HCT116 (cell line): ENCODE measurements at regions not wholly inside any gene's neighbourhood (a gene's known extent, or its start where the extent isn't known, plus 50 kb on each side); places are given as distances from the start of the nearest gene placed in this dataset.

ENCODE experiments used
- ATAC-seq: fragments of 200-7000 bp; cut with Tn5 transposase; 2 replicates; pipeline ENCODE4 v1.9.1; 2020; ENCODE audit warnings: mild to moderate bottlenecking, moderate library complexity
- BruUV-seq: library from RNA; stranded (reverse); fragments of 400-500 nt; replicated peaks from 2 replicates; lab custom pipeline; 2021; lab: Mats Ljungman, UMichigan
- CTCF ChIA-PET: fragments of 300-600 bp; sonication (Branson Sonifier 250); formaldehyde crosslinking; loops from one replicate; lab custom pipeline; 2021; ENCODE audit warnings: antibody characterized with exemption; lab: Charles Lee
- POLR2A ChIA-PET: fragments of 300-600, 350-600 bp; sonication (Branson Sonifier 250); formaldehyde crosslinking; loops from one replicate; lab custom pipeline; 2021; ENCODE audit warnings: antibody characterized with exemption; lab: Charles Lee
- RAD21 ChIA-PET, 2 experiments: fragments of 300-600 bp; sonication (Branson Sonifier 250); formaldehyde crosslinking; loops; one replicate each; lab custom pipeline; 2023; ENCODE audit warnings: low total read pairs in 2 of 2; ENCODE audit not compliant: uncharacterized antibody in 2 of 2, unreplicated experiment in 2 of 2, low non-redundant PET in 1 of 2; lab: Charles Lee
- DNase-seq: peaks from one replicate; pipeline ENCODE4 v3.0.0-alpha.2; 2010; ENCODE audit warnings: low read depth, low spot score
- H2AFZ ChIP-seq: fragments of 200-600 bp; shearing (Covaris generic), sonication (generic); 2 replicates; pipeline ENCODE4 v1.6.1; 2017; ENCODE audit warnings: low read depth, mixed run types, mixed read lengths, antibody characterized with exemption, low read length; ENCODE audit not compliant: poor library complexity, severe bottlenecking
- H3K27ac ChIP-seq: 2 replicates; pipeline ENCODE4 v1.5.1; 2012; ENCODE audit warnings: low read depth, low read length
- H3K27me3 ChIP-seq: fragments of 200-600 bp; sonication (generic); 2 replicates; pipeline ENCODE4 v1.6.1; 2016; ENCODE audit warnings: mixed run types, low read length, mixed read lengths; ENCODE audit not compliant: insufficient read depth
- H3K36me3 ChIP-seq, 2 experiments: fragments of 200-500 bp in 1 of 2; fragments of 200-600 bp in 1 of 2; sonication (Bioruptor generic) in 1 of 2; sonication (generic) in 1 of 2; 2 replicates each; pipeline versions ENCODE4 v1.5.1 to v1.6.1; 2014 to 2016; ENCODE audit warnings: low read length in 2 of 2, inconsistent platforms in 1 of 2, mixed read lengths in 1 of 2, mixed run types in 1 of 2; ENCODE audit not compliant: insufficient read depth in 2 of 2, control insufficient read depth in 1 of 2
- H3K4me1 ChIP-seq, 2 experiments: fragments of 200-600 bp in 1 of 2; sonication (generic) in 1 of 2; 2 replicates each; pipeline versions ENCODE4 v1.5.1 to v1.6.1; 2012 to 2017; ENCODE audit warnings: low read length in 2 of 2, inconsistent platforms in 1 of 2, mild to moderate bottlenecking in 1 of 2, mixed read lengths in 1 of 2, mixed run types in 1 of 2, moderate library complexity in 1 of 2; ENCODE audit not compliant: insufficient read depth in 2 of 2, control insufficient read depth in 1 of 2
- H3K4me2 ChIP-seq: fragments of 200-600 bp; sonication (generic); 2 replicates; pipeline ENCODE4 v1.6.1; 2017; ENCODE audit warnings: mixed run types, low read length, mixed read lengths
- H3K4me3 ChIP-seq, 2 experiments: fragments of 200-600 bp in 1 of 2; sonication (generic) in 1 of 2; replicated peaks in 1 of 2; 2 replicates each; pipeline ENCODE4 v1.5.1; 2011 to 2016; ENCODE audit warnings: low read length in 2 of 2, control low read depth in 1 of 2, low read depth in 1 of 2, mild to moderate bottlenecking in 1 of 2, mixed read lengths in 1 of 2, mixed run types in 1 of 2
- H3K79me2 ChIP-seq: fragments of 200-600 bp; sonication (generic); 2 replicates; pipeline ENCODE4 v1.6.1; 2017; ENCODE audit warnings: mild to moderate bottlenecking, mixed run types, low read length, moderate library complexity, mixed read lengths; ENCODE audit not compliant: insufficient read depth
- H3K9ac ChIP-seq: fragments of 200-600 bp; sonication (generic); 2 replicates; pipeline ENCODE4 v1.6.1; 2016; ENCODE audit warnings: low read length, mixed read lengths
- H3K9me2 ChIP-seq: fragments of 200-600 bp; sonication (generic), shearing (Covaris generic); 2 replicates; pipeline ENCODE4 v1.6.1; 2017; ENCODE audit warnings: mixed run types, mild to moderate bottlenecking, moderate library complexity; ENCODE audit not compliant: insufficient read depth
- H3K9me3 ChIP-seq, 2 experiments: fragments of 200-500 bp in 1 of 2; fragments of 200-600 bp in 1 of 2; sonication (Bioruptor generic) in 1 of 2; sonication (generic) in 1 of 2; 2 replicates each; pipeline ENCODE4 v1.6.1; 2014 to 2017; ENCODE audit warnings: low read length in 2 of 2, mixed read lengths in 2 of 2, inconsistent platforms in 1 of 2, low read depth in 1 of 2, mild to moderate bottlenecking in 1 of 2, mixed run types in 1 of 2, moderate library complexity in 1 of 2; ENCODE audit not compliant: control insufficient read depth in 1 of 2, insufficient read depth in 1 of 2
- H4K20me1 ChIP-seq: fragments of 200-600 bp; sonication (generic), shearing (Covaris generic); 2 replicates; pipeline ENCODE4 v1.6.1; 2017; ENCODE audit warnings: mixed run types, mild to moderate bottlenecking, moderate library complexity; ENCODE audit not compliant: insufficient read depth
- CEBPB ChIP-seq: IDR thresholded peaks from 2 replicates; pipeline ENCODE4 v1.6.1; 2012; ENCODE audit warnings: low read depth
- EGR1 ChIP-seq: IDR thresholded peaks from 2 replicates; pipeline ENCODE4 v1.6.1; 2012; ENCODE audit warnings: low read depth
- ELF1 ChIP-seq: IDR thresholded peaks from 2 replicates; pipeline ENCODE4 v1.6.1; 2012; ENCODE audit warnings: low read depth, borderline replicate concordance
- EZH2 ChIP-seq: fragments of 200-600 bp; sonication (generic); IDR thresholded peaks from 2 replicates; pipeline ENCODE4 v1.6.1; 2017; ENCODE audit warnings: antibody characterized with exemption, mixed run types
- EZH2phosphoT487 ChIP-seq: fragments of 200-600 bp; IDR thresholded peaks from 2 replicates; pipeline ENCODE4 v1.6.1; 2018; ENCODE audit warnings: antibody characterized with exemption, borderline replicate concordance
- FOSL1 ChIP-seq: IDR thresholded peaks from 2 replicates; pipeline ENCODE4 v1.6.1; 2012; ENCODE audit warnings: low read depth
- JUND ChIP-seq: IDR thresholded peaks from 2 replicates; pipeline ENCODE4 v1.6.1; 2012
- MAX ChIP-seq: IDR thresholded peaks from 2 replicates; pipeline ENCODE4 v1.6.1; 2012
- POLR2AphosphoS5 ChIP-seq: IDR thresholded peaks from 2 replicates; pipeline ENCODE4 v1.6.1; 2011; ENCODE audit warnings: mild to moderate bottlenecking, low read depth, low read length, moderate library complexity
- RAD21 ChIP-seq: IDR thresholded peaks from 2 replicates; pipeline ENCODE4 v1.6.1; 2012; ENCODE audit warnings: low read depth, mild to moderate bottlenecking
- REST ChIP-seq: IDR thresholded peaks from 2 replicates; pipeline ENCODE4 v1.6.1; 2012; ENCODE audit warnings: low read depth
- SP1 ChIP-seq: IDR thresholded peaks from 2 replicates; pipeline ENCODE4 v1.6.1; 2012; ENCODE audit warnings: low read depth
- TCF7L2 ChIP-seq: IDR thresholded peaks from 2 replicates; pipeline ENCODE4 v1.7.0; 2011; ENCODE audit warnings: borderline replicate concordance, inconsistent platforms; ENCODE audit not compliant: insufficient read depth, insufficient read length; ENCODE audit errors: extremely low read depth
- ZNF274 ChIP-seq: fragments of 200-500 bp; sonication (Bioruptor generic); IDR thresholded peaks from 2 replicates; pipeline ENCODE4 v1.6.1; 2014; ENCODE audit warnings: mild to moderate bottlenecking, low read depth, low read length, inconsistent platforms
- intact Hi-C: fragments of 100-400 bp; cut with micrococcal nuclease; formaldehyde crosslinking; loops from 2 replicates; pipeline ENCODE4 v1.10.0; 2022
- TF ChIP-seq, protein P1 (sequence below): IDR thresholded peaks from 2 replicates; pipeline ENCODE4 v1.6.1; 2011; ENCODE audit warnings: mild to moderate bottlenecking, low read length, moderate library complexity; ENCODE audit not compliant: insufficient replicate concordance; ENCODE audit errors: extremely low read depth

DNA sequence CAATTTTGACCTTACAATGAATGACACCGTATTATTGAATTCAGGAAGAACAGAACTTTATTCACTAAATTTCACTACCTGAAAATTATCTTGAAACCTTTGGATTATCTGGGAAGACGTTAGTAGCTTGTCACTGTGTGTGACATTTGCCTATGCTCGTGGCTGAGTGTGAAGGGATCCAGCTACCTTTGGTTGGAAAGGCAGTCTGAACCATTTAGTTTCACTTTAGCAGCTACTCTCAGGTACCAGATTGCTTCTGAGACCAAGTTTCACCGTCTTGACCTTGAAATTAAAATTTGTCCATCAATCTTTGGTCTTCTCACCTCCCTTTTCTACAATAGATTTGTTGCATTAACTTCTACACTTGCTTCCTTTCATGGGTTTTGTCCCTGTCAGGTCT, 637.5 kb downstream of the MBD2 start:
- H3K27me3 ChIP-seq, result no peaks in the 10 kb centered on the region
- no peaks in the 10 kb centered on the region for H3K79me2 ChIP-seq
- POLR2A ChIA-PET, result no interaction called here
- H3K27ac ChIP-seq, result no peak overlapping the region
- no peak overlapping the region for H3K9ac ChIP-seq
- peaks cover 3 to 4% of the 10 kb centered on the region in 2 experiments; a peak in 2 of 4 replicates for H3K9me3 ChIP-seq
- no TSS peak for BruUV-seq
- RAD21 ChIA-PET, result no interaction called here
- H3K9me2 ChIP-seq, result no peaks in the 10 kb centered on the region
- H3K36me3 ChIP-seq, result no peaks in the 10 kb centered on the region
- TF ChIP-seq JUND (no peak), EZH2phosphoT487 (no peak), ELF1 (no peak), CEBPB (no peak), FOSL1 (no peak), MAX (no peak), EZH2 (no peak), EGR1 (no peak), SP1 (no peak), REST (no peak), TCF7L2 (no peak), ZNF274 (no peak), POLR2AphosphoS5 (no peak), RAD21 (no peak)
- TF ChIP-seq, protein P1, sequence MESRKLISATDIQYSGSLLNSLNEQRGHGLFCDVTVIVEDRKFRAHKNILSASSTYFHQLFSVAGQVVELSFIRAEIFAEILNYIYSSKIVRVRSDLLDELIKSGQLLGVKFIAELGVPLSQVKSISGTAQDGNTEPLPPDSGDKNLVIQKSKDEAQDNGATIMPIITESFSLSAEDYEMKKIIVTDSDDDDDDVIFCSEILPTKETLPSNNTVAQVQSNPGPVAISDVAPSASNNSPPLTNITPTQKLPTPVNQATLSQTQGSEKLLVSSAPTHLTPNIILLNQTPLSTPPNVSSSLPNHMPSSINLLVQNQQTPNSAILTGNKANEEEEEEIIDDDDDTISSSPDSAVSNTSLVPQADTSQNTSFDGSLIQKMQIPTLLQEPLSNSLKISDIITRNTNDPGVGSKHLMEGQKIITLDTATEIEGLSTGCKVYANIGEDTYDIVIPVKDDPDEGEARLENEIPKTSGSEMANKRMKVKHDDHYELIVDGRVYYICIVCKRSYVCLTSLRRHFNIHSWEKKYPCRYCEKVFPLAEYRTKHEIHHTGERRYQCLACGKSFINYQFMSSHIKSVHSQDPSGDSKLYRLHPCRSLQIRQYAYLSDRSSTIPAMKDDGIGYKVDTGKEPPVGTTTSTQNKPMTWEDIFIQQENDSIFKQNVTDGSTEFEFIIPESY, result no peak
- DNase-seq (no peak), ATAC-seq (no peak)
- no peak overlapping the region for H2AFZ ChIP-seq
- H3K4me3 ChIP-seq, result no peak overlapping the region
- CTCF ChIA-PET, result no interaction called here
- intact Hi-C loops, result no loop called here
- H4K20me1 ChIP-seq, result no peaks in the 10 kb centered on the region
- no peaks in the 10 kb centered on the region for H3K4me1 ChIP-seq
- H3K4me2 ChIP-seq, result no peak overlapping the region
